Kidney tubule cell (primary cell): ENCODE measurements at regions not wholly inside any gene's neighbourhood (a gene's known extent, or its start where the extent isn't known, plus 50 kb on each side); places are given as distances from the start of the nearest gene placed in this dataset.
"Not testable (repeated sequence)": the region's sequence is repeated elsewhere in the genome, so short reads cannot be mapped to it uniquely, and the experiment has no call there.

Source experiments
- DNase-seq: peaks from one replicate; pipeline ENCODE4 v3.0.0-alpha.2; 2018; ENCODE audit warnings: low spot score

GRCh38 chr12:89227774-89228173, 124.5 kb downstream of the DUSP6 start:
- peak; percentile 33 for DNase-seq

GRCh38 chr12:89225808-89226411, 126.4 kb downstream of the DUSP6 start:
- peak; percentile 93 for DNase-seq

GRCh38 chr12:89225401-89225800, 126.9 kb downstream of the DUSP6 start:
- DNase-seq = peak; percentile 88

GRCh38 chr12:89222580-89222979, 129.7 kb downstream of the DUSP6 start:
- not testable (repeated sequence) for DNase-seq

GRCh38 chr12:89217472-89217871, 134.8 kb downstream of the DUSP6 start:
- no peak for DNase-seq

- DNase-seq = no peak
Observed at GRCh38 chr12:89216211-89216952, 135.9 kb downstream of the DUSP6 start.

- no peak for DNase-seq
Observed at GRCh38 chr12:89215196-89215595, 137.1 kb downstream of the DUSP6 start.

- DNase-seq = no peak
Observed at GRCh38 chr12:89213747-89214146, 138.6 kb downstream of the DUSP6 start.

GRCh38 chr12:89213139-89213538, 139.2 kb downstream of the DUSP6 start:
- no peak for DNase-seq

- DNase-seq = no peak
Observed at GRCh38 chr12:89212339-89212771, 139.9 kb downstream of the DUSP6 start.

- DNase-seq = no peak
Observed at GRCh38 chr12:89211456-89211855, 140.8 kb downstream of the DUSP6 start.

- no peak for DNase-seq
Observed at GRCh38 chr12:89210277-89210676, 142.0 kb downstream of the DUSP6 start.

- DNase-seq = no peak
Observed at GRCh38 chr12:89208661-89209096, 143.6 kb downstream of the DUSP6 start.

GRCh38 chr12:89206390-89206789, 145.9 kb downstream of the DUSP6 start:
- DNase-seq = no peak

GRCh38 chr12:89205517-89205916, 146.8 kb downstream of the DUSP6 start:
- no peak for DNase-seq

- DNase-seq = no peak
Observed at GRCh38 chr12:89203144-89203543, 149.2 kb downstream of the DUSP6 start.

GRCh38 chr12:89200217-89200616, 152.1 kb downstream of the DUSP6 start:
- no peak for DNase-seq

- no peak for DNase-seq
Observed at GRCh38 chr12:89195470-89195869, 156.8 kb downstream of the DUSP6 start.

- DNase-seq = no peak
Observed at GRCh38 chr12:89194683-89195082, 157.6 kb downstream of the DUSP6 start.

- DNase-seq = peak; percentile 49
Observed at GRCh38 chr12:89192429-89192828, 159.9 kb downstream of the DUSP6 start.

GRCh38 chr12:89191597-89191996, 160.7 kb downstream of the DUSP6 start:
- not testable (repeated sequence) for DNase-seq

GRCh38 chr12:89189448-89189847, 162.9 kb downstream of the DUSP6 start:
- DNase-seq = no peak

GRCh38 chr12:89187507-89187906, 164.8 kb downstream of the DUSP6 start:
- no peak for DNase-seq

GRCh38 chr12:89185889-89186288, 166.4 kb downstream of the DUSP6 start:
- no peak for DNase-seq
